Osteocyte (in vitro differentiated cells): ENCODE measurements at regions not wholly inside any gene's neighbourhood (a gene's known extent, or its start where the extent isn't known, plus 50 kb on each side); places are given as distances from the start of the nearest gene placed in this dataset.

ENCODE experiments used
- DNase-seq: peaks from one replicate; pipeline ENCODE4 v3.0.0; 2021; ENCODE audit warnings: mixed read lengths; ENCODE audit not compliant: unreplicated experiment; ENCODE audit errors: extremely low spot score
- H3K27ac Mint-ChIP-seq: one replicate; pipeline ENCODE4 v1.8.0; 2021; ENCODE audit warnings: mild to moderate bottlenecking, mixed read lengths; ENCODE audit not compliant: unreplicated experiment
- H3K27me3 Mint-ChIP-seq: one replicate; pipeline ENCODE4 v1.8.0; 2021; ENCODE audit warnings: mixed read lengths; ENCODE audit not compliant: unreplicated experiment
- H3K36me3 Mint-ChIP-seq: one replicate; pipeline ENCODE4 v1.8.0; 2021; ENCODE audit warnings: mixed read lengths; ENCODE audit not compliant: unreplicated experiment
- H3K4me1 Mint-ChIP-seq: one replicate; pipeline ENCODE4 v1.8.0; 2021; ENCODE audit warnings: mixed read lengths; ENCODE audit not compliant: unreplicated experiment
- H3K4me3 Mint-ChIP-seq: one replicate; pipeline ENCODE4 v1.8.0; 2021; ENCODE audit warnings: mild to moderate bottlenecking, moderate library complexity, mixed read lengths; ENCODE audit not compliant: unreplicated experiment
- H3K9me3 Mint-ChIP-seq: one replicate; pipeline ENCODE4 v1.8.0; 2021; ENCODE audit warnings: mixed read lengths; ENCODE audit not compliant: unreplicated experiment
- CTCF ChIP-seq: fragments of 200-600 bp; sonication (generic); IDR thresholded peaks from 2 replicates; pipeline ENCODE4 v1.5.0; 2021; ENCODE audit warnings: antibody characterized with exemption, mild to moderate bottlenecking, moderate library complexity

- Mint-ChIP-seq H3K36me3 (no peaks in the 10 kb centered on the region), H3K4me3 (no peak overlapping the region), H3K4me1 (no peaks in the 10 kb centered on the region), H3K27me3 (peaks cover 12% of the 10 kb centered on the region), H3K27ac (no peak overlapping the region), H3K9me3 (no peaks in the 10 kb centered on the region)
- DNase-seq: no peak
- TF ChIP-seq CTCF: no peak
These were observed 354.4 kb upstream of the CDH19 start for GRCh38 chr18:66958309-66958708.

- DNase-seq: no peak
- no peaks in the 10 kb centered on the region for H3K9me3 Mint-ChIP-seq
- H3K36me3 Mint-ChIP-seq: no peaks in the 10 kb centered on the region
- H3K4me1 Mint-ChIP-seq: no peaks in the 10 kb centered on the region
- TF ChIP-seq CTCF: no peak
- H3K4me3 Mint-ChIP-seq: no peak overlapping the region
- H3K27ac Mint-ChIP-seq: no peak overlapping the region
- H3K27me3 Mint-ChIP-seq: peaks cover 5% of the 10 kb centered on the region
These were observed 347.9 kb upstream of the CDH19 start for GRCh38 chr18:66951750-66952149.

GRCh38 chr18:66949419-66949818, 345.5 kb upstream of the CDH19 start:
- Mint-ChIP-seq H3K4me3 (no peak overlapping the region), H3K4me1 (no peaks in the 10 kb centered on the region), H3K27ac (no peak overlapping the region), H3K9me3 (no peaks in the 10 kb centered on the region), H3K27me3 (no peaks in the 10 kb centered on the region), H3K36me3 (no peaks in the 10 kb centered on the region)
- TF ChIP-seq CTCF: no peak
- DNase-seq: peak; percentile 68

- Mint-ChIP-seq H3K4me1 (no peaks in the 10 kb centered on the region), H3K4me3 (no peak overlapping the region), H3K27ac (no peak overlapping the region), H3K36me3 (no peaks in the 10 kb centered on the region), H3K27me3 (no peaks in the 10 kb centered on the region), H3K9me3 (peaks cover 14% of the 10 kb centered on the region)
- TF ChIP-seq CTCF: no peak
- no peak for DNase-seq
These were observed 333.7 kb upstream of the CDH19 start for GRCh38 chr18:66937546-66937945.

GRCh38 chr18:66931010-66931409, 327.1 kb upstream of the CDH19 start:
- H3K27ac Mint-ChIP-seq: no peak overlapping the region

More at GRCh38 chr18:66931010-66931409, 327.1 kb upstream of the CDH19 start:
- no peak for DNase-seq
- Mint-ChIP-seq H3K4me3 (no peak overlapping the region), H3K9me3 (no peaks in the 10 kb centered on the region), H3K27me3 (peaks cover 3% of the 10 kb centered on the region), H3K4me1 (no peaks in the 10 kb centered on the region), H3K36me3 (no peaks in the 10 kb centered on the region)
- TF ChIP-seq CTCF: no peak
